Liver (tissue), 3 donors: ENCODE measurements at regions not wholly inside any gene's neighbourhood (a gene's known extent, or its start where the extent isn't known, plus 50 kb on each side); places are given as distances from the start of the nearest gene placed in this dataset.

ENCODE experiments used
- EGR1 ChIP-seq, 2 donors: IDR thresholded peaks; 2 replicates each; pipeline ENCODE4 v1.6.1; 2016 to 2018; ENCODE audit warnings: antibody characterized with exemption in 2 of 2, low read depth in 2 of 2
- RAD21 ChIP-seq, 2 donors: IDR thresholded peaks; 2 replicates each; pipeline ENCODE4 v1.6.1; 2016; ENCODE audit warnings: antibody characterized with exemption in 2 of 2, mild to moderate bottlenecking in 2 of 2
- TF ChIP-seq, protein P1 (sequence below): fragments of 150-350 bp; IDR thresholded peaks from 2 replicates; pipeline ENCODE4 v1.5.1; 2017; ENCODE audit warnings: improper control_type of control experiment, low read depth, low read length; ENCODE audit not compliant: missing input control
- TF ChIP-seq, protein P2 (sequence below): IDR thresholded peaks from 2 replicates; pipeline ENCODE4 v1.6.1; 2016; ENCODE audit warnings: antibody characterized with exemption, mild to moderate bottlenecking
- donor health status: healthy.
- donor health status: healthy.

- TF ChIP-seq, protein P1, sequence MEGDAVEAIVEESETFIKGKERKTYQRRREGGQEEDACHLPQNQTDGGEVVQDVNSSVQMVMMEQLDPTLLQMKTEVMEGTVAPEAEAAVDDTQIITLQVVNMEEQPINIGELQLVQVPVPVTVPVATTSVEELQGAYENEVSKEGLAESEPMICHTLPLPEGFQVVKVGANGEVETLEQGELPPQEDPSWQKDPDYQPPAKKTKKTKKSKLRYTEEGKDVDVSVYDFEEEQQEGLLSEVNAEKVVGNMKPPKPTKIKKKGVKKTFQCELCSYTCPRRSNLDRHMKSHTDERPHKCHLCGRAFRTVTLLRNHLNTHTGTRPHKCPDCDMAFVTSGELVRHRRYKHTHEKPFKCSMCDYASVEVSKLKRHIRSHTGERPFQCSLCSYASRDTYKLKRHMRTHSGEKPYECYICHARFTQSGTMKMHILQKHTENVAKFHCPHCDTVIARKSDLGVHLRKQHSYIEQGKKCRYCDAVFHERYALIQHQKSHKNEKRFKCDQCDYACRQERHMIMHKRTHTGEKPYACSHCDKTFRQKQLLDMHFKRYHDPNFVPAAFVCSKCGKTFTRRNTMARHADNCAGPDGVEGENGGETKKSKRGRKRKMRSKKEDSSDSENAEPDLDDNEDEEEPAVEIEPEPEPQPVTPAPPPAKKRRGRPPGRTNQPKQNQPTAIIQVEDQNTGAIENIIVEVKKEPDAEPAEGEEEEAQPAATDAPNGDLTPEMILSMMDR = no peak
- TF ChIP-seq RAD21 (IDR thresholded peaks at IDR 0.05) (no peak), EGR1 (IDR thresholded peaks at IDR 0.05; ENCODE audit: low read depth in 2 of 2) (no peak)
- TF ChIP-seq, protein P2, sequence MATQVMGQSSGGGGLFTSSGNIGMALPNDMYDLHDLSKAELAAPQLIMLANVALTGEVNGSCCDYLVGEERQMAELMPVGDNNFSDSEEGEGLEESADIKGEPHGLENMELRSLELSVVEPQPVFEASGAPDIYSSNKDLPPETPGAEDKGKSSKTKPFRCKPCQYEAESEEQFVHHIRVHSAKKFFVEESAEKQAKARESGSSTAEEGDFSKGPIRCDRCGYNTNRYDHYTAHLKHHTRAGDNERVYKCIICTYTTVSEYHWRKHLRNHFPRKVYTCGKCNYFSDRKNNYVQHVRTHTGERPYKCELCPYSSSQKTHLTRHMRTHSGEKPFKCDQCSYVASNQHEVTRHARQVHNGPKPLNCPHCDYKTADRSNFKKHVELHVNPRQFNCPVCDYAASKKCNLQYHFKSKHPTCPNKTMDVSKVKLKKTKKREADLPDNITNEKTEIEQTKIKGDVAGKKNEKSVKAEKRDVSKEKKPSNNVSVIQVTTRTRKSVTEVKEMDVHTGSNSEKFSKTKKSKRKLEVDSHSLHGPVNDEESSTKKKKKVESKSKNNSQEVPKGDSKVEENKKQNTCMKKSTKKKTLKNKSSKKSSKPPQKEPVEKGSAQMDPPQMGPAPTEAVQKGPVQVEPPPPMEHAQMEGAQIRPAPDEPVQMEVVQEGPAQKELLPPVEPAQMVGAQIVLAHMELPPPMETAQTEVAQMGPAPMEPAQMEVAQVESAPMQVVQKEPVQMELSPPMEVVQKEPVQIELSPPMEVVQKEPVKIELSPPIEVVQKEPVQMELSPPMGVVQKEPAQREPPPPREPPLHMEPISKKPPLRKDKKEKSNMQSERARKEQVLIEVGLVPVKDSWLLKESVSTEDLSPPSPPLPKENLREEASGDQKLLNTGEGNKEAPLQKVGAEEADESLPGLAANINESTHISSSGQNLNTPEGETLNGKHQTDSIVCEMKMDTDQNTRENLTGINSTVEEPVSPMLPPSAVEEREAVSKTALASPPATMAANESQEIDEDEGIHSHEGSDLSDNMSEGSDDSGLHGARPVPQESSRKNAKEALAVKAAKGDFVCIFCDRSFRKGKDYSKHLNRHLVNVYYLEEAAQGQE = no peak
These were observed 62.7 kb downstream of the TTC6 start for GRCh38 chr14:37658156-37658555.
